HCT116 (cell line): ENCODE measurements at regions not wholly inside any gene's neighbourhood (a gene's known extent, or its start where the extent isn't known, plus 50 kb on each side); places are given as distances from the start of the nearest gene placed in this dataset.

Experiments used
- ATAC-seq: fragments of 200-7000 bp; cut with Tn5 transposase; 2 replicates; pipeline ENCODE4 v1.9.1; 2020; ENCODE audit warnings: mild to moderate bottlenecking, moderate library complexity
- BruUV-seq: library from RNA; stranded (reverse); fragments of 400-500 nt; replicated peaks from 2 replicates; lab custom pipeline; 2021; lab: Mats Ljungman, UMichigan
- CTCF ChIA-PET: fragments of 300-600 bp; sonication (Branson Sonifier 250); formaldehyde crosslinking; loops from one replicate; lab custom pipeline; 2021; ENCODE audit warnings: antibody characterized with exemption; lab: Charles Lee
- POLR2A ChIA-PET: fragments of 300-600, 350-600 bp; sonication (Branson Sonifier 250); formaldehyde crosslinking; loops from one replicate; lab custom pipeline; 2021; ENCODE audit warnings: antibody characterized with exemption; lab: Charles Lee
- RAD21 ChIA-PET, 2 experiments: fragments of 300-600 bp; sonication (Branson Sonifier 250); formaldehyde crosslinking; loops; one replicate each; lab custom pipeline; 2023; ENCODE audit warnings: low total read pairs in 2 of 2; ENCODE audit not compliant: uncharacterized antibody in 2 of 2, unreplicated experiment in 2 of 2, low non-redundant PET in 1 of 2; lab: Charles Lee
- DNase-seq: peaks from one replicate; pipeline ENCODE4 v3.0.0-alpha.2; 2010; ENCODE audit warnings: low read depth, low spot score
- H2AFZ ChIP-seq: fragments of 200-600 bp; shearing (Covaris generic), sonication (generic); 2 replicates; pipeline ENCODE4 v1.6.1; 2017; ENCODE audit warnings: low read depth, mixed run types, mixed read lengths, antibody characterized with exemption, low read length; ENCODE audit not compliant: poor library complexity, severe bottlenecking
- H3K27ac ChIP-seq: 2 replicates; pipeline ENCODE4 v1.5.1; 2012; ENCODE audit warnings: low read depth, low read length
- H3K27me3 ChIP-seq: fragments of 200-600 bp; sonication (generic); 2 replicates; pipeline ENCODE4 v1.6.1; 2016; ENCODE audit warnings: mixed run types, low read length, mixed read lengths; ENCODE audit not compliant: insufficient read depth
- H3K36me3 ChIP-seq, 2 experiments: fragments of 200-500 bp in 1 of 2; fragments of 200-600 bp in 1 of 2; sonication (Bioruptor generic) in 1 of 2; sonication (generic) in 1 of 2; 2 replicates each; pipeline versions ENCODE4 v1.5.1 to v1.6.1; 2014 to 2016; ENCODE audit warnings: low read length in 2 of 2, inconsistent platforms in 1 of 2, mixed read lengths in 1 of 2, mixed run types in 1 of 2; ENCODE audit not compliant: insufficient read depth in 2 of 2, control insufficient read depth in 1 of 2
- H3K4me1 ChIP-seq, 2 experiments: fragments of 200-600 bp in 1 of 2; sonication (generic) in 1 of 2; 2 replicates each; pipeline versions ENCODE4 v1.5.1 to v1.6.1; 2012 to 2017; ENCODE audit warnings: low read length in 2 of 2, inconsistent platforms in 1 of 2, mild to moderate bottlenecking in 1 of 2, mixed read lengths in 1 of 2, mixed run types in 1 of 2, moderate library complexity in 1 of 2; ENCODE audit not compliant: insufficient read depth in 2 of 2, control insufficient read depth in 1 of 2
- H3K4me2 ChIP-seq: fragments of 200-600 bp; sonication (generic); 2 replicates; pipeline ENCODE4 v1.6.1; 2017; ENCODE audit warnings: mixed run types, low read length, mixed read lengths
- H3K4me3 ChIP-seq, 2 experiments: fragments of 200-600 bp in 1 of 2; sonication (generic) in 1 of 2; replicated peaks in 1 of 2; 2 replicates each; pipeline ENCODE4 v1.5.1; 2011 to 2016; ENCODE audit warnings: low read length in 2 of 2, control low read depth in 1 of 2, low read depth in 1 of 2, mild to moderate bottlenecking in 1 of 2, mixed read lengths in 1 of 2, mixed run types in 1 of 2
- H3K79me2 ChIP-seq: fragments of 200-600 bp; sonication (generic); 2 replicates; pipeline ENCODE4 v1.6.1; 2017; ENCODE audit warnings: mild to moderate bottlenecking, mixed run types, low read length, moderate library complexity, mixed read lengths; ENCODE audit not compliant: insufficient read depth
- H3K9ac ChIP-seq: fragments of 200-600 bp; sonication (generic); 2 replicates; pipeline ENCODE4 v1.6.1; 2016; ENCODE audit warnings: low read length, mixed read lengths
- H3K9me2 ChIP-seq: fragments of 200-600 bp; sonication (generic), shearing (Covaris generic); 2 replicates; pipeline ENCODE4 v1.6.1; 2017; ENCODE audit warnings: mixed run types, mild to moderate bottlenecking, moderate library complexity; ENCODE audit not compliant: insufficient read depth
- H3K9me3 ChIP-seq, 2 experiments: fragments of 200-500 bp in 1 of 2; fragments of 200-600 bp in 1 of 2; sonication (Bioruptor generic) in 1 of 2; sonication (generic) in 1 of 2; 2 replicates each; pipeline ENCODE4 v1.6.1; 2014 to 2017; ENCODE audit warnings: low read length in 2 of 2, mixed read lengths in 2 of 2, inconsistent platforms in 1 of 2, low read depth in 1 of 2, mild to moderate bottlenecking in 1 of 2, mixed run types in 1 of 2, moderate library complexity in 1 of 2; ENCODE audit not compliant: control insufficient read depth in 1 of 2, insufficient read depth in 1 of 2
- H4K20me1 ChIP-seq: fragments of 200-600 bp; sonication (generic), shearing (Covaris generic); 2 replicates; pipeline ENCODE4 v1.6.1; 2017; ENCODE audit warnings: mixed run types, mild to moderate bottlenecking, moderate library complexity; ENCODE audit not compliant: insufficient read depth
- ATF3 ChIP-seq: IDR thresholded peaks from 2 replicates; pipeline ENCODE4 v1.6.1; 2012
- CBX3 ChIP-seq: IDR thresholded peaks from 2 replicates; pipeline ENCODE4 v1.6.1; 2012; ENCODE audit warnings: low read depth
- CEBPB ChIP-seq: IDR thresholded peaks from 2 replicates; pipeline ENCODE4 v1.6.1; 2012; ENCODE audit warnings: low read depth
- EZH2 ChIP-seq: fragments of 200-600 bp; sonication (generic); IDR thresholded peaks from 2 replicates; pipeline ENCODE4 v1.6.1; 2017; ENCODE audit warnings: antibody characterized with exemption, mixed run types
- FOSL1 ChIP-seq: IDR thresholded peaks from 2 replicates; pipeline ENCODE4 v1.6.1; 2012; ENCODE audit warnings: low read depth
- MAX ChIP-seq: IDR thresholded peaks from 2 replicates; pipeline ENCODE4 v1.6.1; 2012
- POLR2A ChIP-seq: IDR thresholded peaks from 2 replicates; pipeline ENCODE4 v1.7.0; 2011; ENCODE audit warnings: borderline replicate concordance; ENCODE audit not compliant: insufficient read depth, insufficient read length; ENCODE audit errors: extremely low read depth
- POLR2AphosphoS5 ChIP-seq: IDR thresholded peaks from 2 replicates; pipeline ENCODE4 v1.6.1; 2011; ENCODE audit warnings: mild to moderate bottlenecking, low read depth, low read length, moderate library complexity
- RAD21 ChIP-seq: IDR thresholded peaks from 2 replicates; pipeline ENCODE4 v1.6.1; 2012; ENCODE audit warnings: low read depth, mild to moderate bottlenecking
- REST ChIP-seq: IDR thresholded peaks from 2 replicates; pipeline ENCODE4 v1.6.1; 2012; ENCODE audit warnings: low read depth
- SIN3A ChIP-seq: IDR thresholded peaks from 2 replicates; pipeline ENCODE4 v1.6.1; 2012; ENCODE audit warnings: low read depth
- SRF ChIP-seq: IDR thresholded peaks from 2 replicates; pipeline ENCODE4 v1.6.1; 2012; ENCODE audit warnings: low read depth
- ZBTB33 ChIP-seq: IDR thresholded peaks from 2 replicates; pipeline ENCODE4 v1.6.1; 2011; ENCODE audit warnings: mild to moderate bottlenecking, low read length, moderate library complexity; ENCODE audit not compliant: insufficient replicate concordance; ENCODE audit errors: extremely low read depth
- intact Hi-C: fragments of 100-400 bp; cut with micrococcal nuclease; formaldehyde crosslinking; loops from 2 replicates; pipeline ENCODE4 v1.10.0; 2022

GRCh38 chr6:105557291-105557690 lies 154.4 kb upstream of the PREP start:
- no TSS peak for BruUV-seq
- H3K4me3 ChIP-seq: no peak overlapping the region
- TF ChIP-seq SIN3A (no peak), POLR2A (no peak), ZBTB33 (no peak), REST (no peak), SRF (no peak), CEBPB (no peak), FOSL1 (no peak), POLR2AphosphoS5 (no peak), RAD21 (no peak), MAX (no peak), ATF3 (no peak), EZH2 (no peak), CBX3 (no peak)
- TF ChIP-seq, all 23 proteins: peak for 0
- no peaks in the 10 kb centered on the region for H3K27me3 ChIP-seq
- intact Hi-C loops: no loop called here
- no peaks in the 10 kb centered on the region for H3K79me2 ChIP-seq
- ATAC-seq (no peak), DNase-seq (no peak)
- no peak overlapping the region for H3K4me2 ChIP-seq
- H3K9me3 ChIP-seq: no peaks in the 10 kb centered on the region
- ChIA-PET CTCF (no interaction called here), RAD21 (no interaction called here), POLR2A (no interaction called here)
- H3K9me2 ChIP-seq: no peaks in the 10 kb centered on the region
- no peaks in the 10 kb centered on the region for H4K20me1 ChIP-seq
- H3K36me3 ChIP-seq: no peaks in the 10 kb centered on the region
- H3K27ac ChIP-seq: no peak overlapping the region
- no peaks in the 10 kb centered on the region for H3K4me1 ChIP-seq
- no peak overlapping the region for H3K9ac ChIP-seq
- no peak overlapping the region for H2AFZ ChIP-seq
